Kidney tubule cell (primary cell): ENCODE measurements at regions not wholly inside any gene's neighbourhood (a gene's known extent, or its start where the extent isn't known, plus 50 kb on each side); places are given as distances from the start of the nearest gene placed in this dataset.

Experiments used
- DNase-seq: peaks from one replicate; pipeline ENCODE4 v3.0.0-alpha.2; 2018; ENCODE audit warnings: low spot score

DNA sequence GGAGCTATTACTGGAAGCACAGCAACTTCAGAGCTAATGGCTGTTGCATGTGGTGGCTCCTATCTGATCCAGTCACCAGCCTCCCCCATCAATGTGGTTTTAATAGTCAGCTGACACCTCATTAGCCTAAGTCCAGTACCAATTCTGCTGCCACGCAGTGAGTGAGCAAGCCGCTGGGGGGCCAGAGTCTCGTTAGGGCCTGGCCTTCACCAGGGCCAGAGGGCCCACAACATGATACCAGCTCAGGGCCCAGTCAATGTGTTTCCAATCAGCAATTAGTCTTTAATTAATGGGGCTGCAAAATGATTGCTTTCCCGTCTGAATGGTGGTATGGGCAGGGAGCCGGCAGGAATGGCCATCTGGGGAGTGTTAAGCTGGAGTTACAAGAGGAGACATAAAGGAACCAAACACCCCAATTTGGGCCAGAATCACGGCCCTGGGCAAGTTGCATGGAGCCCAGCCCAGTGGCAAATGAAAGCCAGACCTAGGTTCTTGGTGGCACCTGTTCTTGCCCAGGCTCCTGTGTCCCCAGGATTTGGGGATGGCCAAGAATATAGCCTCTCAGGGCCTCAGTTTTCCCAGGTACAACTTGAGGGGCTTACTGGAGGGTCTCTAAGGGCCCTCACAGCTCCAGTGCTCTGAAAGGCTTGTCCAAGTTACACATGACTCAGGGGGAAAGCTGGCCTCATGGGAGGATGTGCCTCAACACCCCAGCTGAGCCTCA, 119.2 kb downstream of the EFNB1 start:
- DNase-seq = no peak

GRCh38 chrX:68945603-68946228, 116.9 kb downstream of the EFNB1 start:
- DNase-seq = peak; percentile 11

DNA sequence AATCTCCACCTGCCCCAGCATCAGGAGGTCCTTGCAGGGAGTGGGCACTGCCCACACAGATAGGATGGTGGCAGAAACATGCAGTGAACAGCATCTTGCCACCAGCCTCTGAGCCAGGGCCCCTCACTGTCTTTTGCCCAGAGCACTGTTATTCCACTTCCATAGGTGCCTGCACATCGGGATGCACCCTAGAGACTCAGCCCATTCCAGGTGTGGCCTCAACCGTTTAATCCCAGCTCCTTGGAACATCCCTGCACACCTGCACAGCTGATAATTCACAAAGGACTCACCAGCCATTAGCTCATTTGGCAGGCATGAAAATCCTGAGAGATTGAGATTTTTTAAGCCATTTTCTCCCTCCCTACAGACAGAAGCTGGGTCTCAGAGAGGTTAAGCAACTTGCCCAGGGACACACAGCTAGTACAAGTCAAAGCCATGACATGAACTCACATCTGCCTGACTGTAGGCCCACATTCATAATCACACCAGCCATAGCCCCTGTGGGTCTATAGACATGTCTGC, 116.3 kb downstream of the EFNB1 start:
- no peak for DNase-seq

DNA sequence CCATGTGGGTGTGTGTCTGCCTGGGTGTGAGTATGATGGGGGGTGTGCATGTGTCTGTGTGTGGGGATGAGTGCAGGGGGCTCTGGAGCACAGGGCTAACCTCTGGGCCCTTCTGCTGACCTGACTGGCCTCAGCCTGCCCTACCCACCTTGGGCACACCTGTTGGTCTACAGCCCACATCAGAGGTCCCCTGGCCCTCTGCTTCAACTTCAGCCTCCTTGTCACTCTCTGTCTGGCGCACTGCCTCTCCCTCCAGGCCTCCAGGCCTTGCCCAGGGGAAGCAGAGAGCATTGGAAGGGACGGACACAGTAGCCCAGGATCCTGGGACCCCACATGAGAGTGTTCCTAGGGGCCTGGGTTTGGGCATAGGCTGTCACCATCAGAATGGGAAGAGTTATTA, 115.4 kb downstream of the EFNB1 start:
- DNase-seq = no peak

DNA sequence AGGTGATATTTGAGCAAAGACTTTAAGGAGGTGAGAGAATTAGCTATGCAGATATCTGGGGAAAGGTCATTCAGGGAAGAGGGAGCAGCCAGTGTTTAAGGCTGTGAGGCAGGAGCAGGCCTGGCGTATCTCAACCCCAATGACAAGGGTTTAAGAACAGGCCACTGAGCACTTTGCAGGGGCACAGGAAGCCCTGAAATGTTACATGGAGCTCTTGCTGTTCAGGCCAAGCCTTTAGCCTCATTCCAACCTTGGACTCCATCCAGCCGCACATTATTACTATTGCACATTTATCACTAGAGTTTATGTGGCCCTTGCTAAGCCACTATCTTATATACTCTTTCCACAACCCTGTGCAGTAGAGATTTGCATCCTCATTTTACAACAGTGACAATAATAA, 114.0 kb downstream of the EFNB1 start:
- DNase-seq = no peak

DNA sequence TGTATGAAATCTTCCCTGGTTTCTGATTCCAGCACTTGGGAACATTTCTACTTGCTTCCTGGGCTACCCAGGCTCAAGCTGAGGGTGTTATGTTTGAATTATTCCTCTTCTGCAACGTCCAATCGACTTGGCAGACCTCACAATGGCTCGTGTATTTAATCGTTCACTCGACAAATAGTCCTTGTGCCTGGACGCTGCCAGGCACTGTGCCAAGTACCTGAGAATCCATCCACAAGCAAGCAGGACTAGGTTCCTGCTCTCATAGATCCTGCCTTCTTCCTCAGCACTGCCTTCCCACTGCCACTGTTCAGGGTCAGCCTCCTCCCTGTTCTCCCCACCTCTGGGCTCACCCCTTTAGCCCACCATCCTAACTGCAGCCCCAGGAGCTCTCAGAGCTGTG, 113.3 kb downstream of the EFNB1 start:
- DNase-seq = no peak

GRCh38 chrX:68941385-68941952, 112.6 kb downstream of the EFNB1 start:
- no peak for DNase-seq

DNA sequence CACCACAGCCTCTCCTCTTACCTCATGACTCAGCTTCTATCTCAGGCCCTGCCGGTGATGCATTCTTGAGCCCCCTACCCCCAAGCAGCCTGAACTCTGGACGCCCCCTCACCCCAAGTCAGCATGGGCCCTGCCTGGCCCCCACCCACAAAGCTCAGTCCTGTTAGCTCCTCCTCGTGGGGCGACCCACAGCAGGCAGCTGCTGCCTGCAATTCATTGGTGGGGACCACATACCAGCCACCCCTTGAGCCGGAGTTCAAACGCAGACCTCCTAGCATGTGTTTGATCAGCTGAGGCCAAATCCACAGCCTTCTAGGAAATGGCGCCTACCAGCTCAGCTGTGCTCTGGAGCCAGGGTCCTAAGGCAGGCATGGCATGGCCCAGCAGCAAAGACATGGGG, 111.8 kb downstream of the EFNB1 start:
- no peak for DNase-seq

DNA sequence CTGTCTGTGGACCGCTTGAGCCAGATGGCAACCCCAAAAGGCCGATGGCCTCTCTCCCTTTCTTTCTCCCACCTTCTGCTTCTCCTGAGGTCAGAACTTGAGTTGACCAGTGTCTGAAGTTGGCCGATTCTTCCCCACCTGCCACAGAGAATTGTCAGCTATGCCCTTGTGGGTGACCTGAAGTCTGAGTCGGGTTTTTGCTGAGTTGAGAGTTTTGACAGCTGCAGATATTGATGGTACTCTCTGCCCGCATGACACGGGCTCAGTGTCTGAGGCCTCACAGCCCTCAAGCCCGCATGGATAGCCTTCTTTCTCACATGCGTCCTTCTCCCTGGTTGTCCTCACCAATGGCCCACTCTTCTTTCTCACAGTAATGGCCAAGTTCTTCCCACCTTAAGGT, 111.0 kb downstream of the EFNB1 start:
- DNase-seq = no peak

DNA sequence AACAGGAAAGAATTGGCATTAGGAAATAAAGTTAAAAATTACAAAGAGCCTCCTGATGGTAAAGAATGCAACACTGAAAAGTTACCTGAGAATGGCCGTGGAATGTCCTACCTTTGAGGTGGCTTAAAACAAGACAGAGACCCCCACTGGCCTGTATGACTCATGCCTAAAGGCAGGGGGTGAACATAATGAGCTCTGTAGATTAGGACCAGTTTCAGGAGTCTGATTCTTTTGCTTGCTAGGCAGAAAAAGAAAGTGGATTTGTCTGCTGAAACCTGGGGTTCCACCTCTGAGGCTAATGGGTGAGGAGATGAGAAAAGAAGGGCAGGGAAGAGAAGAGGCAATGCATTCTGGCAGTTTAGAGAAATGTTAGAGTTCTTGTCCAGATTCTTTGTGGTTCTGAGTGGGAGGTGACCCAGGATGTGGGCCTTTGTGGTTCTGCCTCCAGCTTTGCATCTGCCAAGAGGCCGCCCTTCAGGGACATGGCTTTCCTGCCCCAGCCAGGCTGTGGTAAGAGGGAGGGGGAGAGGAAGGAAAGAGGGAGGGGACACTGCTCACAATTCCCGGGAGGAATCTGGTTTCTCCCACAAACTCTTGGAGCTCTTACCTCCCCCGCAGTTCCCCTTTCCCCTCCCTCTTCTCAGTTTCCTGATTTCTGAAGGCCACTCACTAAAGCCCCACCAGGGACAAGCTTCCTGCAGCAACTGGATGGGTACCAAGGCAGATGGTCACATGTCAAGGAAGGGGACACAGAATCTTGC, 109.6 kb downstream of the EFNB1 start:
- peak; percentile 14 for DNase-seq

DNA sequence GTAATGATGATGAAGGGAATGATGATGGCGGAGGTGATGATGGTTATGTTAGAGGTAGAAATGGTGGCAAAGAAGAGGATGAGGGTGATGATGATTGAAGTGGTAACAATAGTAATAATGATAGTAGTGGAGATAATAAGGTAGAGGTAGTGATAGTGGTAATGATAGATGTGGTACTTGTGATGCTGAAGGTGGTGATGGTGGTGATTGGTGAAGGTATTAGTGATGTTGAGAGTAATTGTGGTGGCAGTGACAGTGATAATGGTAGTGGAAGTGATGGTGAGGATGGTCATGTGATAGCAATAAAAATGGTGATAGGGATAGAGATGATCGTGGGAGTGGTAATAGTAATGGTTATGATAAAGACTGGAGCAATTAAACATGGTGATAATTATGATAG, 108.8 kb downstream of the EFNB1 start:
- DNase-seq = no peak

DNA sequence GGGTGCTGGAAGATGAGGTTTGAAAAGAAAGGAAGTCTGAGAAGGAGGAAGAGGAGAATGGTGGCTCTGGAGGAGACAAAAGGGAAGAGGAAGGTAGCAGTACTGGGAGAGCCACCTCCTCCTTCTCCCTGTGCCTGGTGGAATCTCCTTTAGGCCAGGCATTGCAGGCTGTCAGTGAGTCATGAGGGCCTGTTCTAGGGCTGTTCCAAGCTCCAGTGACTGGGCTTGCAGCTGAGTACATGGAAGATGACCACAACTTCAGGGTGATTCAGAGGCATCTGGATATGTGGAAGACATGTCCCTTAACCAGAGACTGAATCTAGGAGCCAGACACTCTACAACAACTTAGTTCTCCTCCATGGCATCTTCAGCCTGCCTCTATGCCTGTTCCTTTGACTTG, 107.8 kb downstream of the EFNB1 start:
- DNase-seq = peak; percentile 90

DNA sequence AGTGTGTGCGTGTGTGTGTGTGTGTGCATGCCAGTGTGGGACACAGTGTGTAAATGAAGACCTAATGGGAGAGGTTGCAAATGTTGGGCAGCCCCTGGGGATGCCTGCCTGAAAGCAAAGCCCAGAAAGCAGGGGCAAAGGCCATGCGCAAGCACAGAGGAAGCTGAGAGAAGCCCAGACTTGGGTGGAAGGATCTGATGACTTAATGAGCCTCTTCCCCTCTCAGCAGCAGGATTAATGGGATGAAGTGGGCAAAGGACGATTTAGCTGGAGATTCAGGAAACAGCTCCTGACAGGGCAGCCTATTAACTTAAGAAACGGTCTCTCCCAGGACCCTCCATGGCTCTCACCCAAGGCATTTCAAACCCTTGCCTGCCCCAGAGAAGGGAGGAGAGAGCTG, 107.3 kb downstream of the EFNB1 start:
- DNase-seq = no peak

DNA sequence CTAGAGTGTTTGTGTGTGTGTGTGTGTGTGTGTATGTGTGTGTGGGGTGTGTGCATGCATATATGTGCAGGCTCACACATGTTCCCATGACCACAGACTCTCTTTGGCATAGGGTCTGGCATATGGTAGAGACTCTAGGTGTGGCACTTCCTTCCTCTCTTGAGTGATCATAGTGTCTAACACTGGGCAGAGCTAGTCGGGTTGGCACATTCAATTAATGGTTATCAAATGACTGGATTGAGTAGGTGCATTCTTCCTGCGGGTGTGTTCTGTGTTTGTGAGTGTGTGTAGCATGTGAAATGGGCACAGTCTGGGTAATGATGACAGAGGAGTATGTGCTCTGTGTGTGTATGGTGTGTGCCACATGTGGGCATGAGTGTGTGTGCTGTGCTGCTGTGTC, 106.5 kb downstream of the EFNB1 start:
- DNase-seq = peak; percentile 31

GRCh38 chrX:68934922-68935321, 106.1 kb downstream of the EFNB1 start:
- no peak for DNase-seq

- DNase-seq = no peak
These were observed 105.6 kb downstream of the EFNB1 start for GRCh38 chrX:68934421-68934820.

- peak; percentile 28 for DNase-seq
These were observed 103.8 kb downstream of the EFNB1 start for GRCh38 chrX:68932611-68933010.

DNA sequence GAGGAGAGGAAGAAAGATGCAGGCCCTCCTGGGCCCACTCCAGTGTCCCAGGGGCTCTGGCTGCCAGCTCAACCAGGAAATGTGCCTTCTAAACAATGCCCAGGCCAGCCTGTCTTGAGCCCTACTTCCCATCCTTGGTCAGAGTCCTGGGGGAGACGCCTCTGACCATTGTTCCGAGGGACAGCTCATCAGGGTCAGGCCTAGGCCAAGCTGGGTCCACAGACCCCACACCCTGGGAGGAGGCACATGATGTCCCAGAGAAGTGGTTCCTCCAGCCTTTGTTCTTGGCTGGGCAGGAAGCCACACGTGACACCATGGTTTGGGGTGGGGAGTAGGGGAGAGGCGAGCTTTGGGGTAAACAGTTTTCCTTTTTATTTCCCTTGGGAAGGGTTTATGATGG, 102.5 kb downstream of the EFNB1 start:
- no peak for DNase-seq

GRCh38 chrX:68930542-68931317, 101.9 kb downstream of the EFNB1 start:
- peak; percentile 31 for DNase-seq

GRCh38 chrX:68929332-68930150, 100.7 kb downstream of the EFNB1 start:
- peak; percentile 81 for DNase-seq

DNA sequence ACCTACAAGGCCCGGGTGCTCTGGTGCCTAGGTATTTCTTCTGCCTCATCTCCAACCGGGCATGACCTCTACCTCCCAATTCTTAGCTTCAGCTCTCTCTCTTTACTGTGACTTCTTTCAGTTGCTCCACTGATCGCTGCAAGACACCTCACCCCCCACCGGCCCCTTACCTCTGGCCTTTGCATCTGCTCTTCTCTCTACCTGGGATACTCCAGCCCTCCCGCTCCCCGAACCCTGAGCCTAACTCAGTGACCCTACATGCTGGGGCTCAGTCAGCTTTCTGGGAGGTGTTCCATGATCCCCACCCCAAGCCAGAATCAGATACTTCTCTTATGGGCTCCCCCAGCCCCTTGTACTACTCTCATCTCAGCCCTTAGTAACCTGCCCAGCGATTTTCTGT, 99.6 kb downstream of the EFNB1 start:
- DNase-seq = no peak
